GM21576 (cell line): ENCODE measurements at regions not wholly inside any gene's neighbourhood (a gene's known extent, or its start where the extent isn't known, plus 50 kb on each side); places are given as distances from the start of the nearest gene placed in this dataset.

Experiments
- ATAC-seq: cut with Tn5 transposase; IDR thresholded peaks from one replicate; pipeline ENCODE4 v1.9.1; 2021; ENCODE audit warnings: mild to moderate bottlenecking, moderate library complexity; ENCODE audit not compliant: unreplicated experiment

DNA sequence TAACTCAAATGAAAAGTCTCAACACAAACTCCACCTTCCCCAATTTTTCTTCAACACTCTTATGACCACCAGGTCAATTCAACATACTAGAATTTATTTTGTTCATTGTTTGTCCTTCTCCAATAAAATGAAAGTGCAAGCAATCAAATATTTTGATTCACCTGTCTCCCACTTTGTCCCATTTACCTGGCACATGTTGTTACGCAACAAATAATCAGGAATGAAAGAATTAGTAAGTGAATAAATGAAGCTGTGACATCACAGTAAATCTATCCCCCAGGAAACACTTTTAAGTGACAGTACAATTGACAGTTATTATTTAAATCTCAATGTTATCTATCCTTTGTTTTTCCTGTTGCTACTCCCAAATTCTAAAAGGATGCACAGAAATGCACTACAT lies 393.7 kb upstream of the OPRM1 start:
- no peak for ATAC-seq

- no peak for ATAC-seq
These were observed 395.0 kb upstream of the OPRM1 start for GRCh38 chr6:153644000-153644399.

GRCh38 chr6:153634416-153634815 lies 404.6 kb upstream of the OPRM1 start:
- no peak for ATAC-seq

GRCh38 chr6:153625089-153625488 lies 414.0 kb upstream of the OPRM1 start:
- no peak for ATAC-seq

GRCh38 chr6:153624528-153624927 lies 414.5 kb upstream of the OPRM1 start:
- no peak for ATAC-seq

GRCh38 chr6:153623496-153623895 lies 415.5 kb upstream of the OPRM1 start:
- no peak for ATAC-seq

DNA sequence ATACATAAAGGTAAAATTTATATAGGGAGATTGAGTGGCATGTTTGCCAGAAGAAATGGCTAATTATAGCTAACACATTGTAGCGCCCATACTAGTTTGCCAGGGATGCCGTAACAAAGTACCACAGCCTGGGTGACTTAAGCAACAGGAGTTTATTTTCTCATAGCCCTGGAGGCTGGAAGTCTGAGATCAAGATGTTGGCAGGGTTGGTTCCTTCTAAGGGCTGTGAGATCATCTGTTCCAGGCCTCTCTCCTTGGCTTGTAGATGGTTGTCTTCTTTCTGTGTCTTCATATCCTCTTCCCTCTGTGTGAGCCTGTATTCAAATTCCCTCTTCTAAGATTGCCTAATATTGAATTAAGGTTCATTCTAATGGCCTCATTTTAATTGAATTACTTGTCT lies 417.5 kb upstream of the OPRM1 start:
- no peak for ATAC-seq

DNA sequence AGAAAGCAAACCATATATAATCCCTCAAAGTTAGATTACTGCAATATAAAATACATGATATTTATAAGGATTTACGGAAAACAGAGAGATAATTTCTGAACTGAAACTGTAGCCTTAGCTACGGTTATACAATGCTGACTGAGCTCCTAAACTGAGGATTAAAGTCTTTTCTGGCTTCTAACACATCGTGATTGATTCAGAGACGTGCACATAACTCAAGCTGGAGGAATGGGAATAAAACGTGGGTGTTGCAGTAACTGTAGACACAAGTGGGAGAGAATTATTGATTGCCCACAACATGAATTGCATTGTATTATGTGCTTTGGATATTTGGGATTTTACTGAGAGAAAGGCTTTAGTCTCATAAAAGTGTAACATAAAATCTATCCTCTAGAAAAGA lies 418.0 kb upstream of the OPRM1 start:
- ATAC-seq, result no peak

DNA sequence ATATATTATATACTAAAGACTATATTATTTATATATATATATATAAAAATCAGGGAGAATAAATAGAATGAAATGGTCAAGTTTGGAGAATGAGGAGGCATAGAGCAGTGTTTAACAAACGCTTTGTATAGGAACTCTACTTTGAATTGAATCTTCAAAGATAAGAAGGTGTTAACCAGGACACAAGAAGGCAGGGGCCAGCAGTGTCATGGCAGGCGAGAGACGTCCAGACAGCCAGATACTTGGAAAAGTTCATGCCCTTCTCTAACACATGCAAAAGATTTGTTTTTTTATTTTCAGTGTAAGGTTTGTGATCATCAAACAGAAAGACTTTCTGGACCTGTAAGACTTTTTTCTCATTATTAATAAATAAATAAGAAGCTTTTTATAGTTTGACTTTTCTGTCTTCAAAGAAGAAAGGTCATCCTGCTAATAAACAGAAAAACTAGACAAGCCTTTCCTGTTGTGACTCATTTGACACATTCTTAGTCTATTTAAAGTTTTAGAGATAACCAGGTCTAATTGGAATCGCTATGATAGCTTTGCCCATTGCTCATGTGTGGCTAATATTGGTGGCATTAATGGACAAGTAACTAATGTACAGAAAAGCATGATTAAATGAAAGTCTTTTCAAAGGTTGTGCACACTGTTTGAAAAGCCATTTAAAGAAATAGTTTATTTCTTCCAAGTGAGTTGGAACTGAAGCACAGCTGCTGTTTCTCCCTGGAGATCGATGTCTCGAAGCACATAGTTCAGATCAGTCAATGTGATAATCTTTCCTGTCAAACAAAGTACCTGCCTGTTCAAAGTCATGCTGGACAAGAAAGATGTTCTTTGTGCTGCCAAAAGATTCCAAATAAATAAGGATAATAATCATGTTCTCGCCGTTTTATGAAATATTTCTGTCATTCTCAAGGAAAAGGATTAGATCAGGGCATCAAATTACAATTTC lies 420.4 kb upstream of the OPRM1 start:
- ATAC-seq, result no peak

- no peak for ATAC-seq
These were observed 422.5 kb upstream of the OPRM1 start for GRCh38 chr6:153616506-153616905.

DNA sequence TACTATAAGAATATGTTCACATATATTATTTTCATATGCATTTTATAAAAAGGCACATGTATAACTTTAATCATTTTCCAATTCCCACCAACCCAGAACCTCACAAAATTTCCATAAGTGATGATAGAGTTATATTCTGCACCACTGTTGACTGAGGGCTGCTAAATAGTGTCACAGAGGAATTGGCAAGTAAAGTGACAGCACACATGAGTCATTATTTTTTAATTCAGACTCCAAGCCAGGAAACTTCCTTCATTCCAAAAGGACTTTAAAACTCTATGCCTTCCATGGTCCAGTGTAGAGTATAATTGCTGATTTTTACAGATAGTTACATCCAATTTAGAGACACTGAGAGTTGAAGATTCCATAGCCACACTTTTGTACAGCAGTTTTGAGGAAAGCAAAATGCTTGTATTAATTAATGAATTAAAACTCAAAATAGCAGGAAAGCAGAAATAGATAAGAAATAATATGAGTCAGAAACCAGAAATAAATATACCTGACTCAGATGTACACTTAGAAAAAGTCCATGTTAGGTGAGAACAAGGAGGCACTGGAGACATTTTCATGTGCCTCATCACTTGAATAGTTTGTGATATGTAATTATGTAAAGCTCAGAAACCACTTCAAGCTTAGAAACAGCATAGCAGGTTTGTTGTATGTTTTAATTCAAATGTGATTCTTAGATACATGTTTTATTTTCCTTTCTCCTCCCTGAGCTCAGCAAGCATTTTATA lies 425.2 kb upstream of the OPRM1 start:
- no peak for ATAC-seq

DNA sequence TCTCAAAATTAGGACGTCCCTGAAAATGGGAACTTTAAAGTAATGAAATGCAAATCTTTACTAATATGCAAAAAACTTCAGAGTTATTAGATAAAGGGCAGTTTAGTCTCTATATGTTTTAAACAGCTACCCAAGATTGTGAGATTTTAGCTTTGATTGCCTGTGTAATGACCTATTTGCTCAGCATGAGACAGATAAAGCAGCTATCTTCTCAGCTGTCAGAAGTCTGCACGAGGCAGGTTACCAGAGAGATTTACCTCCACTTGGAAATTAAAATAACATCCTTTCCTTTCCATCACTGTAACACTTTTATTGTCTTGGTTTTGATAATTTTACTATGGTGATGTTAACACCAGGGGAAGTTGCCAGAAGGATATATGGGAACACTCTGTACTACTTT lies 436.6 kb upstream of the OPRM1 start:
- no peak for ATAC-seq

DNA sequence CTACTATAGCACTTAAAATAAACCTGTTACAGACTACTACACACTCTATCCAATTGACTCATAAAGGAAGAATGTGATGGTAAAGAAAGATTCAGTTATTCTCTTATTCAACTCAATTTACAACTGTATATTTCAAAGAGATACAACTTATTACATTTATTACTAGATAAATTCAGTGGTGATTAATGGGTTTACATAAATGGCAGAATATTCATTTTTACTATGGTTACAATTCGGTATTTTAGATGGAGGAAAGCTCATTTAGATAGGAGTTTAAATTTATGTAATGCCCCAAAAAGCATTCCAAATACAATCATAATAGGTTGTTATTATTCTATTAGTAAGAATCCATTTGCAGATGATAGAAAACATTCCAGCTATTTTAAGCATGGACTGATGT lies 439.1 kb upstream of the OPRM1 start:
- ATAC-seq, result no peak

DNA sequence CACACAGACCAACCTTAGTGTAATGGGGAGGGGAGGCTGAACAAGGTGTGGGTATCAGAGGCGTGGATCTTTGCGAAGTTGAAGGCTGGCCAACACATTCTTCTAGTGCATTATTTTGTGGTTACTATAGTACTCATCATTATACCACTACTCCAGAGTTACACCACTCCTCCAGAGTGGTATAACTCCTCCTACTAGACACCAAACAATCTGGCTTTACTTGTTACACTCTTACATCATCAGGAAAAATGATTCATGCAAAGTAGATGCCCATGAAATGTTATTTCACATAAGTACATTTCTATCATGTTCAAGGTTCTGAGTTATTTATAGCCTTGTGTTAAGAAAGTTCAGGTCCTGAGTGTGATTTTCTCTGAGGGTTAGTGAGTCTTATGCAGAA lies 443.1 kb upstream of the OPRM1 start:
- no peak for ATAC-seq

DNA sequence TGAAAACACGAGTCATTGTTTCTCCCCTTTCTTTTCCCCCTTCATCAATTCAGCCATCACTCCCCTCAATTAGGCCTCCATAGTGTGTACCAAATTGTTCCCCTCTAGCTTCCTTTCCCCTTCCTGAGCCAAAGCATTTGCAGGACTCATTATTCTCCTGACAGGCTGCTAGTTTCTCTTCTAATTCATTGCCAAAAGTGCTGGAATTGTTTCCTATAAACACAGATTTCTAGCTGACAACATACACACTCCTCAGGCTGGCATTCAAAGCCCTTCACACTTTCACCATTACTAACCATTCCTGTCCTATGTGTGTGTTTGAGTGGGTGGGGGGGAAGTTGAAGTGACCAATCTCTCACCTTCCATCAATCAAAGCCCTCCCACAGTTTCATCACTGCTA lies 444.2 kb upstream of the OPRM1 start:
- no peak for ATAC-seq

GRCh38 chr6:153591159-153591558 lies 447.9 kb upstream of the OPRM1 start:
- no peak for ATAC-seq

DNA sequence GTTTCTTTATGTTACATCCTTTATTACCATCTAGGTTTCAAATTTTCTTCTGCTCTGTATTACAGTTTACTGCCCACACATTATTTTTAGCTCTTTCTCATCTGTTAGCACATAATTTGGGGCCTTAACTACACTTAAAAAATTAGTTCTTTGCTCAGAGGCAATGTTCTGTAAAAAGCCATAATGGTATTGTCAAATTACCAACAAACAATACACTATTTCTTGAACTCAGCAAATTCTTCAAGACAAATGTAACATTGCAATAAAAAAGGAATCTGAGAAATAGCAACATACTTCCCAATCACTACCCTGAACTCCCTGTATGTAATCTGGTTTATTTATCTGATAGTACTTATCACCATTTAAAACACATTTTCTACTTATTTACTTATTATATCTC lies 448.6 kb upstream of the OPRM1 start:
- no peak for ATAC-seq

DNA sequence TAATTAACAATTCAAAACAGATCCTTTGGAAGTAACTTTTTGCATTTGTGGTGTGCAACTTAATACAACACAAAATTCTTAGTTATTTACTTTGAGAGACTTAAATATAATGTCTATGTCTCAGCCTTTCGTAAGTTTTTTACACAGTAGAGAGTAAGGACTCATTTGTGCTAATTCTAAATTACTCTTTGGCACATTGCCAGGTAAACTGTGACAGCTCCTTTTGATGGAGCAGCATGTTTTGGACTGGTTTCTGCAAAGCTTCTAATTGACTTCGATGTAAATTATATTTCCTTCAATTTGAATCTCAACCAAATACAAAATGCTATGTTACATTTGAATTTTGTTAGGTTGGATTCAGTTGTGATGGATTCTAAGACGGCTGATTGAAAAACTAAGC lies 450.7 kb upstream of the OPRM1 start:
- ATAC-seq, result no peak

DNA sequence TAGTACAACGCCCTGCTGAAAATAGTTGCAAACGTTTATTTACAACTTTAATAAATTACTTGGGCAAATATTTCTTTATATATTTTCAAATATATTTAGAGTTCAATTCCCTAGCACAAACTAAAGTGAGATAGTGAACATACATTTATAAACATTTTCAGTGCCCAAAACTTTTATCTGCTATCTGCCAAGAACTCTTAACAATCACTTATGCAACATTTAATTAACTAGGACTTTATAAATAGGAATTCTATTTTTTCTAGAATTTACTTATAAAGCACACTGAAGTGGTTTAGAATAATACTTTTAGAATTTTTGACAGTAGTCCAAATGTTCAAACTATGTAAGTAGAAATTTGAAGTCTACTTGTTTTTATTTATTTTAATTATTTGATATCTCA lies 452.6 kb upstream of the RGS17 start:
- ATAC-seq, result no peak

- no peak for ATAC-seq
These were observed 449.7 kb upstream of the RGS17 start for GRCh38 chr6:153580776-153581175.

DNA sequence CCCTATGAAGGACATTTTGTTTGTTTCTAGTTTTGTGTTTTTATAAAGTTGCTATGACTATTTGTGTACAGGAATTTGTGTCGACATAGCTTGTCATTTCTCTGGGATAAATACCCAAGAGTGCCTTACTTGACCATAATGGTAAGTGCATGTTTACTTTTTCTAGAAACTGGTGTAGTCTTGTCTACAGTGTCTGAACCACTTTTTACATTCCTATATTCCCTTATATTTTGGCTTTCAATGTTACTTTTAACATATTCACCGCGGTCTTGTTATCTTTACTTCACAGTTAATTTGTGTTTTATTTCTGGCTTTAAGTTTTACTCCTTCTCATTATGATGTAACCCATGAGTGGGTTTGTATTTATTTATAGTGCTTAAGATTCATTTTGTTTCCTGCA lies 444.4 kb upstream of the RGS17 start:
- ATAC-seq, result no peak

- ATAC-seq, result no peak
These were observed 443.1 kb upstream of the RGS17 start for GRCh38 chr6:153574231-153574630.
